ENCODE measurements at regions not wholly inside any gene's neighbourhood (a gene's known extent, or its start where the extent isn't known, plus 50 kb on each side); places are given as distances from the start of the nearest gene placed in this dataset.
"Not testable (repeated sequence)": the region's sequence is repeated elsewhere in the genome, so short reads cannot be mapped to it uniquely, and the experiment has no call there.

- DNase-seq = no peak
These were observed 234.0 kb downstream of the RPLP1 start for GRCh38 chr15:69686626-69687025.

GRCh38 chr15:69689133-69689532, 236.5 kb downstream of the RPLP1 start:
- DNase-seq = no peak

GRCh38 chr15:69691307-69692015, 238.8 kb downstream of the RPLP1 start:
- DNase-seq = no peak

- no peak for DNase-seq
These were observed 239.7 kb downstream of the RPLP1 start for GRCh38 chr15:69692342-69692741.

GRCh38 chr15:69693059-69693458, 240.4 kb downstream of the RPLP1 start:
- no peak for DNase-seq

- DNase-seq = no peak
These were observed 244.3 kb downstream of the RPLP1 start for GRCh38 chr15:69696946-69697345.

- DNase-seq = no peak
These were observed 245.3 kb downstream of the RPLP1 start for GRCh38 chr15:69697916-69698315.

- DNase-seq = no peak
These were observed 246.5 kb downstream of the RPLP1 start for GRCh38 chr15:69699096-69699495.

- no peak for DNase-seq
These were observed 247.8 kb downstream of the RPLP1 start for GRCh38 chr15:69700380-69700779.

GRCh38 chr15:69701198-69701597, 248.6 kb downstream of the RPLP1 start:
- no peak for DNase-seq

GRCh38 chr15:69703532-69704187, 251.0 kb downstream of the RPLP1 start:
- DNase-seq = no peak

GRCh38 chr15:69704229-69704628, 251.6 kb downstream of the RPLP1 start:
- no peak for DNase-seq

- no peak for DNase-seq
These were observed 252.1 kb downstream of the RPLP1 start for GRCh38 chr15:69704700-69705099.

- DNase-seq = no peak
These were observed 253.9 kb downstream of the RPLP1 start for GRCh38 chr15:69706353-69707097.

GRCh38 chr15:69707241-69707640, 254.6 kb downstream of the RPLP1 start:
- not testable (repeated sequence) for DNase-seq

- not testable (repeated sequence) for DNase-seq
These were observed 256.0 kb downstream of the RPLP1 start for GRCh38 chr15:69708436-69709122.

GRCh38 chr15:69712991-69713390, 260.4 kb downstream of the RPLP1 start:
- no peak for DNase-seq

- DNase-seq = no peak
These were observed 261.3 kb downstream of the RPLP1 start for GRCh38 chr15:69713726-69714559.

- DNase-seq = no peak
These were observed 262.6 kb downstream of the RPLP1 start for GRCh38 chr15:69715210-69715609.

GRCh38 chr15:69718436-69718835, 265.8 kb downstream of the RPLP1 start:
- no peak for DNase-seq

GRCh38 chr15:69718916-69719315, 266.3 kb downstream of the RPLP1 start:
- no peak for DNase-seq

- no peak for DNase-seq
These were observed 267.1 kb downstream of the RPLP1 start for GRCh38 chr15:69719527-69720240.

Data from NCI-H524 treated with DMSO at 0.1 percent for 48 hours (cell line).